Neural progenitor cell (in vitro differentiated cells): ENCODE measurements at regions not wholly inside any gene's neighbourhood (a gene's known extent, or its start where the extent isn't known, plus 50 kb on each side); places are given as distances from the start of the nearest gene placed in this dataset.

ENCODE experiments used
- DNase-seq: peaks from one replicate; pipeline ENCODE4 v3.0.0-alpha.2; 2016; ENCODE audit warnings: low spot score
- H2AFZ ChIP-seq: fragments of 200-600 bp; sonication (generic); replicated peaks from 2 replicates; pipeline ENCODE4 v1.6.1; 2016; ENCODE audit warnings: antibody characterized with exemption
- H3F3A ChIP-seq: fragments of 200-600 bp; sonication (generic); 2 replicates; pipeline ENCODE4 v1.6.1; 2016; ENCODE audit warnings: antibody characterized with exemption, low read depth
- H3K27ac ChIP-seq: fragments of 200-600 bp; sonication (generic); 2 replicates; pipeline ENCODE4 v1.5.1; 2016; ENCODE audit warnings: mild to moderate bottlenecking
- H3K27me3 ChIP-seq: fragments of 200-600 bp; sonication (generic); 2 replicates; pipeline ENCODE4 v1.6.1; 2016; ENCODE audit warnings: mild to moderate bottlenecking, moderate library complexity
- H3K36me3 ChIP-seq: fragments of 200-600 bp; sonication (generic); 2 replicates; pipeline ENCODE4 v1.5.1; 2016
- H3K4me1 ChIP-seq: fragments of 200-600 bp; sonication (generic); 2 replicates; pipeline ENCODE4 v1.6.1; 2016; ENCODE audit warnings: mixed run types
- H3K4me2 ChIP-seq: fragments of 200-600 bp; sonication (generic); 2 replicates; pipeline ENCODE4 v1.6.1; 2016
- H3K4me3 ChIP-seq: fragments of 200-600 bp; sonication (generic); 2 replicates; pipeline ENCODE4 v1.5.1; 2016
- H3K79me2 ChIP-seq: fragments of 200-600 bp; sonication (generic); 2 replicates; pipeline ENCODE4 v1.6.1; 2016; ENCODE audit warnings: low read depth
- H3K9ac ChIP-seq: fragments of 200-600 bp; sonication (generic); 2 replicates; pipeline ENCODE4 v1.6.1; 2016
- H3K9me3 ChIP-seq: fragments of 200-600 bp; sonication (generic); 2 replicates; pipeline ENCODE4 v1.5.1; 2016; ENCODE audit warnings: low read depth
- H4K20me1 ChIP-seq: fragments of 200-600 bp; sonication (generic); 2 replicates; pipeline ENCODE4 v1.6.1; 2016; ENCODE audit warnings: low read depth
- H3K27ac Mint-ChIP-seq: 3 replicates; pipeline ENCODE4 v1.8.0; 2021; ENCODE audit warnings: mixed read lengths
- H3K27me3 Mint-ChIP-seq: 2 replicates; pipeline ENCODE4 v1.8.0; 2022; ENCODE audit warnings: low read depth, mild to moderate bottlenecking, inconsistent platforms, moderate library complexity, mixed read lengths; ENCODE audit not compliant: insufficient read depth
- H3K36me3 Mint-ChIP-seq: 3 replicates; pipeline ENCODE4 v1.8.0; 2021; ENCODE audit warnings: mixed read lengths
- H3K4me1 Mint-ChIP-seq: 3 replicates; pipeline ENCODE4 v1.8.0; 2021; ENCODE audit warnings: mixed read lengths
- H3K4me3 Mint-ChIP-seq: 3 replicates; pipeline ENCODE4 v1.8.0; 2021; ENCODE audit warnings: mild to moderate bottlenecking, moderate library complexity, mixed read lengths
- H3K9me3 Mint-ChIP-seq: 3 replicates; pipeline ENCODE4 v1.8.0; 2020; ENCODE audit warnings: mixed read lengths
- EZH2 ChIP-seq: fragments of 200-600 bp; sonication (generic); IDR thresholded peaks from 2 replicates; pipeline ENCODE4 v1.6.1; 2017; ENCODE audit warnings: antibody characterized with exemption, mild to moderate bottlenecking, moderate library complexity
- EZH2phosphoT487 ChIP-seq: fragments of 200-600 bp; sonication (generic); IDR thresholded peaks from 2 replicates; pipeline ENCODE4 v1.6.1; 2017; ENCODE audit warnings: antibody characterized with exemption
- TF ChIP-seq, protein P1 (sequence below): fragments of 200-600 bp; sonication (generic); IDR thresholded peaks from 2 replicates; pipeline ENCODE4 v1.5.1; 2017; ENCODE audit warnings: antibody characterized with exemption, mild to moderate bottlenecking

DNA sequence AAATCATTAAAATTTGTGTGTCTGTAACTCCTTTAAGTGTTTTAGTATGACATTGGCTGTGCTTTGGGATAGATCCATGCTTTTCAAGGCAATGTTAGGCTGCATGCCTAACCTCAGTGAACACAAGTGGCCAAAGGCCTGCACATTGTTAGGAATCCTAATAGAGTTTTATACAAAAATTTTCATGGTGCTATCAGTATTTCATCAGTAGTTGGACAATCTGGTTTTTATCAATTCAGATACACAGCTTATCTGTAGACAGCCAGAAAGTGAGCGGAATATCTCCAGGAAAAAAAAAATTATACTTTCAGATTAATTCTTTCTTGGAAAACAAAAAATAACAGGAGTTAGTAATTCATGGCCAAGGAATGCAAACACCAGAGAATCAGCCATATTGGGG, 324.0 kb upstream of the PDE3A start:
- H3K4me3 ChIP-seq, result no peak overlapping the region
- H3K27me3 ChIP-seq, result no peaks in the 10 kb centered on the region
- no peak overlapping the region for H2AFZ ChIP-seq
- Mint-ChIP-seq H3K9me3 (no peaks in the 10 kb centered on the region), H3K4me1 (peaks cover 14% of the 10 kb centered on the region), H3K36me3 (no peaks in the 10 kb centered on the region), H3K27me3 (no peaks in the 10 kb centered on the region), H3K4me3 (no peak overlapping the region), H3K27ac (no peak overlapping the region)
- H3K27ac ChIP-seq, result no peak overlapping the region
- no peak for DNase-seq
- peaks cover 10% of the 10 kb centered on the region for H3K4me1 ChIP-seq
- H3K36me3 ChIP-seq, result no peaks in the 10 kb centered on the region
- H3K4me2 ChIP-seq, result no peak overlapping the region
- H3F3A ChIP-seq, result no peaks in the 10 kb centered on the region
- H4K20me1 ChIP-seq, result no peaks in the 10 kb centered on the region
- TF ChIP-seq EZH2phosphoT487 (no peak), EZH2 (no peak)
- TF ChIP-seq, protein P1, sequence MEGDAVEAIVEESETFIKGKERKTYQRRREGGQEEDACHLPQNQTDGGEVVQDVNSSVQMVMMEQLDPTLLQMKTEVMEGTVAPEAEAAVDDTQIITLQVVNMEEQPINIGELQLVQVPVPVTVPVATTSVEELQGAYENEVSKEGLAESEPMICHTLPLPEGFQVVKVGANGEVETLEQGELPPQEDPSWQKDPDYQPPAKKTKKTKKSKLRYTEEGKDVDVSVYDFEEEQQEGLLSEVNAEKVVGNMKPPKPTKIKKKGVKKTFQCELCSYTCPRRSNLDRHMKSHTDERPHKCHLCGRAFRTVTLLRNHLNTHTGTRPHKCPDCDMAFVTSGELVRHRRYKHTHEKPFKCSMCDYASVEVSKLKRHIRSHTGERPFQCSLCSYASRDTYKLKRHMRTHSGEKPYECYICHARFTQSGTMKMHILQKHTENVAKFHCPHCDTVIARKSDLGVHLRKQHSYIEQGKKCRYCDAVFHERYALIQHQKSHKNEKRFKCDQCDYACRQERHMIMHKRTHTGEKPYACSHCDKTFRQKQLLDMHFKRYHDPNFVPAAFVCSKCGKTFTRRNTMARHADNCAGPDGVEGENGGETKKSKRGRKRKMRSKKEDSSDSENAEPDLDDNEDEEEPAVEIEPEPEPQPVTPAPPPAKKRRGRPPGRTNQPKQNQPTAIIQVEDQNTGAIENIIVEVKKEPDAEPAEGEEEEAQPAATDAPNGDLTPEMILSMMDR, result no peak
- no peak overlapping the region for H3K9ac ChIP-seq
- no peaks in the 10 kb centered on the region for H3K9me3 ChIP-seq
- H3K79me2 ChIP-seq, result no peaks in the 10 kb centered on the region

- H3K9ac ChIP-seq, result no peak overlapping the region
- no peak for DNase-seq
- Mint-ChIP-seq H3K27ac (no peak overlapping the region), H3K4me1 (peaks cover 9% of the 10 kb centered on the region), H3K9me3 (no peaks in the 10 kb centered on the region), H3K36me3 (no peaks in the 10 kb centered on the region), H3K27me3 (no peaks in the 10 kb centered on the region), H3K4me3 (no peak overlapping the region)
- H3K4me2 ChIP-seq, result no peak overlapping the region
- H3K27me3 ChIP-seq, result no peaks in the 10 kb centered on the region
- H3K9me3 ChIP-seq, result no peaks in the 10 kb centered on the region
- no peaks in the 10 kb centered on the region for H3K79me2 ChIP-seq
- H4K20me1 ChIP-seq, result no peaks in the 10 kb centered on the region
- H2AFZ ChIP-seq, result no peak overlapping the region
- no peaks in the 10 kb centered on the region for H3K36me3 ChIP-seq
- no peak overlapping the region for H3K27ac ChIP-seq
- TF ChIP-seq EZH2 (no peak), EZH2phosphoT487 (no peak)
- TF ChIP-seq, protein P1, result no peak
- peaks cover 7% of the 10 kb centered on the region for H3K4me1 ChIP-seq
- no peaks in the 10 kb centered on the region for H3F3A ChIP-seq
- H3K4me3 ChIP-seq, result no peak overlapping the region
These were observed 323.5 kb upstream of the PDE3A start for GRCh38 chr12:20044846-20045245.

- Histone ChIP-seq H3K79me2 (no peaks in the 10 kb centered on the region), H2AFZ (no peak overlapping the region), H3K4me3 (no peak overlapping the region), H4K20me1 (no peaks in the 10 kb centered on the region), H3K9ac (no peak overlapping the region), H3K36me3 (no peaks in the 10 kb centered on the region), H3K27ac (no peak overlapping the region), H3K4me1 (no peaks in the 10 kb centered on the region), H3F3A (no peaks in the 10 kb centered on the region), H3K27me3 (no peaks in the 10 kb centered on the region), H3K4me2 (no peak overlapping the region), H3K9me3 (no peaks in the 10 kb centered on the region)
- DNase-seq, result no peak
- no peaks in the 10 kb centered on the region for H3K4me1 Mint-ChIP-seq
- TF ChIP-seq EZH2phosphoT487 (no peak), EZH2 (no peak)
- no peak overlapping the region for H3K4me3 Mint-ChIP-seq
- no peaks in the 10 kb centered on the region for H3K36me3 Mint-ChIP-seq
- no peaks in the 10 kb centered on the region for H3K9me3 Mint-ChIP-seq
- no peaks in the 10 kb centered on the region for H3K27me3 Mint-ChIP-seq
- H3K27ac Mint-ChIP-seq, result no peak overlapping the region
These were observed 320.4 kb upstream of the PDE3A start for GRCh38 chr12:20047901-20048300.

- H3K27me3 Mint-ChIP-seq, result no peaks in the 10 kb centered on the region
- no peak for TF ChIP-seq EZH2phosphoT487
- TF ChIP-seq, protein P1, result no peak
- no peak for TF ChIP-seq EZH2
- Histone ChIP-seq H3K36me3 (no peaks in the 10 kb centered on the region), H4K20me1 (no peaks in the 10 kb centered on the region), H3K9ac (no peak overlapping the region), H3K9me3 (no peaks in the 10 kb centered on the region), H3K27me3 (no peaks in the 10 kb centered on the region), H3F3A (no peaks in the 10 kb centered on the region), H3K4me1 (no peaks in the 10 kb centered on the region), H3K4me3 (no peak overlapping the region), H3K79me2 (no peaks in the 10 kb centered on the region), H3K27ac (no peak overlapping the region), H3K4me2 (no peak overlapping the region), H2AFZ (peak overlapping the region; percentile 46)
- no peak overlapping the region for H3K4me3 Mint-ChIP-seq
- H3K36me3 Mint-ChIP-seq, result no peaks in the 10 kb centered on the region
- H3K4me1 Mint-ChIP-seq, result no peaks in the 10 kb centered on the region
- no peak overlapping the region for H3K27ac Mint-ChIP-seq
- no peak for DNase-seq
- H3K9me3 Mint-ChIP-seq, result no peaks in the 10 kb centered on the region
These were observed 318.1 kb upstream of the PDE3A start for GRCh38 chr12:20050221-20050620.
